GM18951 (cell line): ENCODE measurements at regions not wholly inside any gene's neighbourhood (a gene's known extent, or its start where the extent isn't known, plus 50 kb on each side); places are given as distances from the start of the nearest gene placed in this dataset.

Source experiments
- POLR2A ChIP-seq: IDR thresholded peaks from 4 replicates; pipeline ENCODE4 v1.6.1; 2011; ENCODE audit warnings: mild to moderate bottlenecking; ENCODE audit not compliant: insufficient read length, insufficient read depth; ENCODE audit errors: extremely low read depth
- in situ Hi-C: fragments of 300-500 bp; cut with MboI; formaldehyde crosslinking; loops from one replicate; pipeline ENCODE4 v1.12.0; 2022; ENCODE audit warnings: low sequenced_read_pairs, mixed read lengths, inconsistent platforms; ENCODE audit not compliant: unreplicated experiment

DNA sequence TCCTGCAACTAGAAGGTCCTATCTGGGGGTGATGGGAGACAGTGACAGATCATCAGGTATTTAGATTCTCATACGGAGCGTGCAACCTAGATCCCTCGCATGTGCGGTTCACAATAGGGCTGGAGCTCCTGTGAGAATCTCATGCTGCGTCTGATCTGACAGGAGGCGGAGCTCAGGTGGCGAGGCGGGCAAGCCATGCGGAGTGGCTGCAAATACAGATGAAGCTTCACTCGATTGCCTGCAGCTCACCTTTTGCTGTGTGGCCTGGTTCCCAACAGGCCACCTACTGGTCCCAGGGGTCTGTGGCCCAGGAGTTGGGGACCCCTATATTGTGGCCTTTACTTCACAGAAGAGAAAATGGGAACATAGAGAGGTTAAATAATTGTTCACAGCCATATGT is 200.4 kb downstream of the IRF8 start:
- no peak for TF ChIP-seq POLR2A
- in situ Hi-C loops: no loop called here

- in situ Hi-C loops: no loop called here
- no peak for TF ChIP-seq POLR2A
These were observed 201.5 kb downstream of the IRF8 start for GRCh38 chr16:86100205-86101136.

DNA sequence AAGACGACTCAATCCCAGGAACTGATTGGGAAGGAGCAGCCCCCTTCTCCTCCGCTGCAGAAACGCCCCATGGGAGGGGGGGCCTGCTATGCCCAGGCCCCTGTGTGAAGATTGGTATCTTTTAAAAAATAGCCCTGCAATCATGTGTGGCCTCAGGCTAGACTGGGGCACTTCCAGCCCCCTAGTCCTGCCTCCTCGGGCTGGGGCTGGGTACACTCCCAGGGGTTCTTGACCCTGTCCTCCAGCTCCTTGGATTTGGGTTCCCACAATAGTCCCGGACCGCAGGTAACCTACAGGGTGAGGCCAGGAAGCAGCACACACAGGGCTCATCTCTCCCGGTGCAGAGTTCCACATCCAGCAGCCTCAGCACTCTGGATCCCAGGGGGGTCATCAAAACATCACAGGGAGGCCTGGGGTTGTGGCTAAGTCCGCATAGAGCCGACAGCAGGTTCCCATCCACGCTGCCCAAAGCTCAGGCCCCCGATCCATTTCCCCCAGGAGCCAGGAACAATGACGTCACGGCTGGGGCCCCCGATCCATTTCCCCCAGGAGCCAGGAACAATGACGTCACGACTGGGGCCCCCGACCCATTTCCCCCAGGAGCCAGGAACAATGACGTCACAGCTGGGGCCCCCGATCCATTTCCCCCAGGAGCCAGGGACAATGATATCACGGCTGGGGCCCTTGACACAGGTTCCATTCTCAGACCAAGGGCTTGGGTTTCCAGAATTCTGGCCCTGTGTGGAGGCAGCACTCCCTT is 202.4 kb downstream of the IRF8 start:
- TF ChIP-seq POLR2A: no peak
- in situ Hi-C loops: no loop called here

- in situ Hi-C loops: no loop called here
- no peak for TF ChIP-seq POLR2A
These were observed 202.9 kb downstream of the IRF8 start for GRCh38 chr16:86101897-86102157.

- in situ Hi-C loops: no loop called here
- no peak for TF ChIP-seq POLR2A
These were observed 204.4 kb downstream of the IRF8 start for GRCh38 chr16:86103320-86103719.

DNA sequence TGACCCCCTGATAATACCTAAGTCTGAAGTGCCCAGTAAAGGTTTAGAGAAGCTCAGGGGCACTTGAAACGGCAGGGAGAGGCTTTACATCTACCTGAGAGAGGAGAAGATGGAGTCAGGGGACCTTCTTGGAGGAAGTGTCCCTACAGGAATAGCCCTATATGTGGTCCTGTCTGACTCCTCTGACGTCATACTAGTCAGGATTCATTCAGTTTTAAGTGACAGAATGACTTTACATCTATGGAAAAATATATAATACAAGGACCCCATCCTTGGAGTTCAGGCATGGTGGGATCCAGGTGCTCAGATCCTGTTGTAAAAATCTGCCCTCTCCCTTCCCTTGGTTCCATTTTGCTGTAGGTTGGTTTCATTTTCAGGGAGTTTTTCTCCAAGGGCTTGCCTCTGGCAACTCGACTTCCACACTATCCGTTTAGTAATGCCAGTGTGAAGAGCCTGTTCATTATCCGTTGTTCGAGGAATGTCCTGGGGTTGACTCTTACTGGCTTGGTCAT is 205.6 kb downstream of the IRF8 start:
- no peak for TF ChIP-seq POLR2A
- in situ Hi-C loops: no loop called here

DNA sequence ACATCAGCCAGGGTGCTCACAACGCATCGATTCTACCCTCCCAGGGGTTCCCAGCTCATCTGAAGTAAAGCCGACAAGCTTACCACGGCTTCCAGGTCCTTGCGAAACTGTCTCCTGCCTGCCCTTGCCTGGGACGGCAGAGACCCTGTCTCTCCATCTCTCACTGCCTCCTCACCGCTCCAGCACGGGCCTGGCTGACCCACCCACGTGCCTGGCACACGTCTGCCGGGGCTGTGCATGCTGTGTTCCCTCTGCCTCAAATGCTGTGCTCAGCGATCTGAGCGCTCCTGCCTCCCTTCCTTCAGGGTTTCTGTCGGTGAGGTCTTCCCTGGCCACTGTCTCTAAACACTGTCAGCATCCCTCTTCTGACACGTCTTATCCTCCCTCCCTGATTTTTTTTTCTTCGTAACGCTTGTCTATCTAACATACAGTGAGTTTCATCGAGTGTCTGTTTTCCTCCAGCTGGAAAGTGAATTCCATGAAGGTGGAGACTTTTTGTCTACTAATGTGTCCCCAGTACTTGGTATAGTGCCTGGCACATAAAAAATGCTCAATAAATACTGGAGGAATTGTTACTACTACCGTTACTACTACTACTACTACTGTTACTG is 208.4 kb downstream of the IRF8 start:
- in situ Hi-C loops: no loop called here
- TF ChIP-seq POLR2A: no peak

DNA sequence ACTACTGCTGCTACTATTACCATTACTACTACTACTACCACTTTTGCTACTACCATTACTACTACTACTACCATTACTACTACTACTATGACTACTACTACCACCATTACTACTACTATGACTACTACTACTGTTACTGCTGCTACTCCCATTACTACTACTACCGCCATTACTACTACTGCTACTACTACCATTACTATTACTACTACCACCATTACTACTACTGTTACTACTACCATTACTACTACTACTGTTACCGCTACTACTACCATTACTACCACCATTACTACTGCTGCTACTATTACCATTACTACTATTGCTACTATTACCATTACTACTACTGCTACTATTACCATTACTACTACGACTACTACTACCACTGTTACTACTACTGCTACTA is 209.1 kb downstream of the IRF8 start:
- TF ChIP-seq POLR2A: no peak
- in situ Hi-C loops: no loop called here

DNA sequence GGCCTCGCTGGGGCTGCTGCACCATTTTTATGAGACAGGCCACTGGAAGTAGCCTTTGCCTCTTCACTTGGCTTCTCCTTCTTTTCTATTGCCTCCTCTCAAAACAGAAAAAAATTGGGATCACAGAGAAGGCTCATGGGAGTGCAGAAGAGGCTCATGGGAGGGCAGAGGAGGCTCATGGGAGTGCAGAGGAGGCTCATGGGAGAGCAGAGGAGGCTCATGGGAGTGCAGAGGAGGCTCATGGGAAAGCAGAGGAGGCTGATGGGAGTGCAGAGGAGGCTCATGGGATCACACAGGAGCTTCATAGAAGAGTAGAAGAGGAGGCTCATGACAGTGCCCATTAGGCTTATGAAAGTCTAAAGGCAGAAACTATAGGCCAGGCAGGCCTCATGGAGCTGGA is 211.2 kb downstream of the IRF8 start:
- TF ChIP-seq POLR2A: no peak
- in situ Hi-C loops: no loop called here

DNA sequence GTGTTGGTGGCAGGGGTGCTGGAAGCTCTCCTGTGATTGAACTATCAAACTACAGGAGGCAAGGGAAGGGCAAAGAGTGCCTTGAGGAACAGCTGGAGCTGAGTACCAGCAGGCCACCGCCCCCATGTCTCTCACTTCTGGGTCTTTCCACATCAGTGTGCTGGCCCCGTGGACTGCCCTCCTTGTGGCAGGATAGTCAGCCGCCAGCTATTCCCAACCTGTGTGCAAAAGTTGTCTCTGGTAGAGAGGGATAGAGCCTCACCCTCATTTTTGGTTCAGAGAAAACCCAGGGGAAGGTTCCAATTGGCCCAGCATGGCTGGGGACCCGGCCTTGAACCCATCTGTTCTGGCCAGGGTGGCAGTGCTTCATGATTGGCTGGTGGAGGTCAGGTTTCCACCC is 211.8 kb downstream of the IRF8 start:
- no peak for TF ChIP-seq POLR2A
- in situ Hi-C loops: no loop called here

- in situ Hi-C loops: no loop called here
- TF ChIP-seq POLR2A: no peak
These were observed 213.2 kb downstream of the IRF8 start for GRCh38 chr16:86112178-86112577.

GRCh38 chr16:86117235-86117634 is 218.3 kb downstream of the IRF8 start:
- no peak for TF ChIP-seq POLR2A
- in situ Hi-C loops: no loop called here

GRCh38 chr16:86117756-86118155 is 218.8 kb downstream of the IRF8 start:
- in situ Hi-C loops: no loop called here
- no peak for TF ChIP-seq POLR2A
